ENCODE measurements at regions not wholly inside any gene's neighbourhood (a gene's known extent, or its start where the extent isn't known, plus 50 kb on each side); places are given as distances from the start of the nearest gene placed in this dataset.

DNA sequence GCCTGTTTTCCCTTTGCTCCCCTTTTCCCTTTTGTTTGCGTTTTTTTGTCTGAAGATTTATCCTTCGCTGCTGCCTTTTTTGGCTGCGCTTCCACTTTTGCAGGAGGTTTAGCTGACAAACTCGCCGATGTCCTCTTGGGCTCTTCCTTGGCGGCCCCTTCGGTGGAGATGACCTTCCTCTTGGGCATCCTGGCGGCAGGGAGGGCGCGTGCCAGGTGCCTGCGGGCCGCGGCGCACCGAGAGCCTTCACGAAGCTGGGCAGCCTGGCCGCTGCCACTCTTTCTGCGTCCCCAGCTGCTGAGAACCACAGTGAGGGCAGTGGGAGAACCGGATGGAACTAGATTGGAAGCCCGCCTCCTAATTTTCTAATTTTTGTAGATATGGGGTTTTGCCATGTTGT lies 197.1 kb upstream of the C2CD4B start:
- Histone ChIP-seq H3K9ac (ENCODE audit: low read length) (no peak overlapping the region), H4K20me1 (ENCODE audit: insufficient read depth, low read length) (no peaks in the 10 kb centered on the region), H3K27ac (ENCODE audit: low read depth, low read length) (no peak overlapping the region), H3K27me3 (ENCODE audit: insufficient read depth, low read length) (peaks cover 10% of the 10 kb centered on the region), H2AFZ (ENCODE audit: low read depth, low read length) (no peak overlapping the region), H3K4me2 (ENCODE audit: low read length) (no peak overlapping the region), H3K79me2 (ENCODE audit: insufficient read depth, low read length) (no peaks in the 10 kb centered on the region), H3K36me3 (ENCODE audit: insufficient read depth, low read length) (no peaks in the 10 kb centered on the region), H3K4me3 (ENCODE audit: insufficient read depth, low read depth, low read length) (no peak overlapping the region), H3K4me1 (ENCODE audit: insufficient read depth, low read length) (no peaks in the 10 kb centered on the region), H3K9me3 (ENCODE audit: insufficient read depth, low read depth, low read length) (no peaks in the 10 kb centered on the region)
- Mint-ChIP-seq H3K27me3 (ENCODE audit: low read depth, unreplicated experiment) (peaks cover 12% of the 10 kb centered on the region), H3K4me3 (ENCODE audit: unreplicated experiment) (no peak overlapping the region), H3K27ac (ENCODE audit: unreplicated experiment) (no peak overlapping the region), H3K9me3 (ENCODE audit: unreplicated experiment) (no peaks in the 10 kb centered on the region), H3K36me3 (ENCODE audit: low read depth, unreplicated experiment) (no peaks in the 10 kb centered on the region), H3K4me1 (ENCODE audit: low read depth, unreplicated experiment) (no peaks in the 10 kb centered on the region)
- no peak for TF ChIP-seq EZH2 (IDR thresholded peaks at IDR 0.05; ENCODE audit: insufficient read depth, low read length)
- TF ChIP-seq, protein P1, sequence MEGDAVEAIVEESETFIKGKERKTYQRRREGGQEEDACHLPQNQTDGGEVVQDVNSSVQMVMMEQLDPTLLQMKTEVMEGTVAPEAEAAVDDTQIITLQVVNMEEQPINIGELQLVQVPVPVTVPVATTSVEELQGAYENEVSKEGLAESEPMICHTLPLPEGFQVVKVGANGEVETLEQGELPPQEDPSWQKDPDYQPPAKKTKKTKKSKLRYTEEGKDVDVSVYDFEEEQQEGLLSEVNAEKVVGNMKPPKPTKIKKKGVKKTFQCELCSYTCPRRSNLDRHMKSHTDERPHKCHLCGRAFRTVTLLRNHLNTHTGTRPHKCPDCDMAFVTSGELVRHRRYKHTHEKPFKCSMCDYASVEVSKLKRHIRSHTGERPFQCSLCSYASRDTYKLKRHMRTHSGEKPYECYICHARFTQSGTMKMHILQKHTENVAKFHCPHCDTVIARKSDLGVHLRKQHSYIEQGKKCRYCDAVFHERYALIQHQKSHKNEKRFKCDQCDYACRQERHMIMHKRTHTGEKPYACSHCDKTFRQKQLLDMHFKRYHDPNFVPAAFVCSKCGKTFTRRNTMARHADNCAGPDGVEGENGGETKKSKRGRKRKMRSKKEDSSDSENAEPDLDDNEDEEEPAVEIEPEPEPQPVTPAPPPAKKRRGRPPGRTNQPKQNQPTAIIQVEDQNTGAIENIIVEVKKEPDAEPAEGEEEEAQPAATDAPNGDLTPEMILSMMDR (IDR thresholded peaks at IDR 0.05; ENCODE audit: insufficient read depth, low read depth, low read length), result no peak
- DNase-seq (ENCODE audit: low read depth) (no peak), FAIRE-seq (no peak)

DNA sequence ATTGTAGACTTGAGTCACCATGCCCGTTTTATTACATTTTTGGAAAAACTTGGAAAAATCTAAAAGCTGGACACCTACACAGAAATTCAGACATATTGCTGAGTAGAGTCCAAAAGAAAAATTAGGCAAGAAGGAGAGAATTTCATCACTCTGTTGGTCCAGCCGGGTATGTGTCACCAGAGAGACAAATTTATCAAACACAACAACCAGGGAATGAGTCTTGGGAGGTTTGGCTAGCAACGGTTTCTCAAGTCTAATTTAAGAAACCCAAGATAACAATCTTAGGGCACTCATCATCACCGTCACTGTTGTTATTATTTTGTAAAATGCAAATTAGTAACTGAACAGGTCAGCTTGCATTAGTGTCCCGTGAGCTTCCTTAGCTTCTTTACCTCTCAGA lies 197.5 kb upstream of the C2CD4B start:
- H3K4me3 ChIP-seq (ENCODE audit: insufficient read depth, low read depth, low read length), result no peak overlapping the region
- no peaks in the 10 kb centered on the region for H3K79me2 ChIP-seq (ENCODE audit: insufficient read depth, low read length)
- H3K9me3 ChIP-seq (ENCODE audit: insufficient read depth, low read depth, low read length), result no peaks in the 10 kb centered on the region
- H3K4me2 ChIP-seq (ENCODE audit: low read length), result no peak overlapping the region
- Mint-ChIP-seq H3K27ac (ENCODE audit: unreplicated experiment) (no peak overlapping the region), H3K36me3 (ENCODE audit: low read depth, unreplicated experiment) (no peaks in the 10 kb centered on the region), H3K27me3 (ENCODE audit: low read depth, unreplicated experiment) (peaks cover 12% of the 10 kb centered on the region), H3K4me1 (ENCODE audit: low read depth, unreplicated experiment) (no peaks in the 10 kb centered on the region), H3K9me3 (ENCODE audit: unreplicated experiment) (no peaks in the 10 kb centered on the region), H3K4me3 (ENCODE audit: unreplicated experiment) (no peak overlapping the region)
- H4K20me1 ChIP-seq (ENCODE audit: insufficient read depth, low read length), result no peaks in the 10 kb centered on the region
- H2AFZ ChIP-seq (ENCODE audit: low read depth, low read length), result no peak overlapping the region
- peak; percentile 5 for FAIRE-seq
- H3K27ac ChIP-seq (ENCODE audit: low read depth, low read length), result no peak overlapping the region
- peaks cover 10% of the 10 kb centered on the region for H3K27me3 ChIP-seq (ENCODE audit: insufficient read depth, low read length)
- TF ChIP-seq EZH2 (IDR thresholded peaks at IDR 0.05; ENCODE audit: insufficient read depth, low read length), result no peak
- TF ChIP-seq, protein P1 (IDR thresholded peaks at IDR 0.05; ENCODE audit: insufficient read depth, low read depth, low read length), result no peak
- no peak overlapping the region for H3K9ac ChIP-seq (ENCODE audit: low read length)
- no peaks in the 10 kb centered on the region for H3K36me3 ChIP-seq (ENCODE audit: insufficient read depth, low read length)
- DNase-seq (ENCODE audit: low read depth), result peak; percentile 83
- H3K4me1 ChIP-seq (ENCODE audit: insufficient read depth, low read length), result no peaks in the 10 kb centered on the region

DNA sequence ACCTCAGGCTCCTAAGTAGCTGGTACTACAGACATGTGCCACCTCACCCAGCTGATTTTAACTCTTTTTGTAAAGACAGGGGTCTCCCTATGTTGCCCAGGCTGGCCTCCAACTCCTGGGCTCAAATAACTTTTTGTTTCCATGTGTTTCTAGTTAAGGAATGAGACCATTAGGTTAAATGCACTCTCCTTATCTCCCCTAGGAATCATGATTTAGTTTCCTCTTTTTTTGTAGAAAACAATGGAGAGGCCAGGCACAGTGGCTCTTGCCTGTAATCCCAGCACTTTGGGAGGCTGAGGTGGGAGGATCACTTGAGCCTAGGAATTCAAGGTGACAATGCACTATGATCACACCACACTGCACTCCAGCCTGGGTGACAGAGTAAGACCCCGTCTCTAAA lies 198.8 kb upstream of the C2CD4B start:
- peaks cover 10% of the 10 kb centered on the region for H3K27me3 ChIP-seq (ENCODE audit: insufficient read depth, low read length)
- no peak overlapping the region for H3K27ac Mint-ChIP-seq (ENCODE audit: unreplicated experiment)
- H3K36me3 Mint-ChIP-seq (ENCODE audit: low read depth, unreplicated experiment), result no peaks in the 10 kb centered on the region
- H3K27ac ChIP-seq (ENCODE audit: low read depth, low read length), result no peak overlapping the region
- H3K79me2 ChIP-seq (ENCODE audit: insufficient read depth, low read length), result no peaks in the 10 kb centered on the region
- peaks cover 12% of the 10 kb centered on the region for H3K27me3 Mint-ChIP-seq (ENCODE audit: low read depth, unreplicated experiment)
- no peaks in the 10 kb centered on the region for H3K9me3 ChIP-seq (ENCODE audit: insufficient read depth, low read depth, low read length)
- H3K9ac ChIP-seq (ENCODE audit: low read length), result no peak overlapping the region
- no peaks in the 10 kb centered on the region for H3K4me1 ChIP-seq (ENCODE audit: insufficient read depth, low read length)
- H3K4me3 ChIP-seq (ENCODE audit: insufficient read depth, low read depth, low read length), result no peak overlapping the region
- FAIRE-seq (no peak), DNase-seq (ENCODE audit: low read depth) (no peak)
- TF ChIP-seq, protein P1 (IDR thresholded peaks at IDR 0.05; ENCODE audit: insufficient read depth, low read depth, low read length), result no peak
- no peak for TF ChIP-seq EZH2 (IDR thresholded peaks at IDR 0.05; ENCODE audit: insufficient read depth, low read length)
- no peak overlapping the region for H2AFZ ChIP-seq (ENCODE audit: low read depth, low read length)
- H3K4me3 Mint-ChIP-seq (ENCODE audit: unreplicated experiment), result no peak overlapping the region
- no peak overlapping the region for H3K4me2 ChIP-seq (ENCODE audit: low read length)
- H3K36me3 ChIP-seq (ENCODE audit: insufficient read depth, low read length), result no peaks in the 10 kb centered on the region
- H3K9me3 Mint-ChIP-seq (ENCODE audit: unreplicated experiment), result no peaks in the 10 kb centered on the region
- H4K20me1 ChIP-seq (ENCODE audit: insufficient read depth, low read length), result no peaks in the 10 kb centered on the region
- H3K4me1 Mint-ChIP-seq (ENCODE audit: low read depth, unreplicated experiment), result no peaks in the 10 kb centered on the region
